ENCODE measurements at regions not wholly inside any gene's neighbourhood (a gene's known extent, or its start where the extent isn't known, plus 50 kb on each side); places are given as distances from the start of the nearest gene placed in this dataset.

- DNase-seq: no peak
- no peak for TF ChIP-seq CTCF (IDR thresholded peaks at IDR 0.05; ENCODE audit: low read depth, low read length)
- Histone ChIP-seq H3K36me3 (no peaks in the 10 kb centered on the region), H3K9me3 (no peaks in the 10 kb centered on the region), H3K4me1 (no peaks in the 10 kb centered on the region), H3K27me3 (no peaks in the 10 kb centered on the region), H3K4me3 (ENCODE audit: low read depth, low read length) (no peak overlapping the region)
Measured at GRCh38 chr4:3648731-3649130, 116.5 kb upstream of the LRPAP1 start.

GRCh38 chr4:3648195-3648594 lies 116.0 kb upstream of the LRPAP1 start:
- Histone ChIP-seq H3K36me3 (no peaks in the 10 kb centered on the region), H3K4me1 (no peaks in the 10 kb centered on the region), H3K4me3 (ENCODE audit: low read depth, low read length) (no peak overlapping the region), H3K27me3 (no peaks in the 10 kb centered on the region), H3K9me3 (no peaks in the 10 kb centered on the region)
- no peak for DNase-seq
- no peak for TF ChIP-seq CTCF (IDR thresholded peaks at IDR 0.05; ENCODE audit: low read depth, low read length)

GRCh38 chr4:3647421-3647820 lies 115.2 kb upstream of the LRPAP1 start:
- H3K4me1 ChIP-seq: no peaks in the 10 kb centered on the region; the same call in 1 of the 2 replicates
- DNase-seq: no peak
- H3K27me3 ChIP-seq: no peaks in the 10 kb centered on the region
- no peaks in the 10 kb centered on the region for H3K9me3 ChIP-seq
- no peaks in the 10 kb centered on the region for H3K36me3 ChIP-seq
- no peak for TF ChIP-seq CTCF (IDR thresholded peaks at IDR 0.05; ENCODE audit: low read depth, low read length)
- no peak overlapping the region for H3K4me3 ChIP-seq (ENCODE audit: low read depth, low read length)

- H3K36me3 ChIP-seq: no peaks in the 10 kb centered on the region
- no peaks in the 10 kb centered on the region for H3K9me3 ChIP-seq
- DNase-seq: no peak
- H3K4me1 ChIP-seq: no peaks in the 10 kb centered on the region; the same call in 1 of the 2 replicates
- TF ChIP-seq CTCF (IDR thresholded peaks at IDR 0.05; ENCODE audit: low read depth, low read length): no peak
- no peaks in the 10 kb centered on the region for H3K27me3 ChIP-seq
- H3K4me3 ChIP-seq (ENCODE audit: low read depth, low read length): no peak overlapping the region
Measured at GRCh38 chr4:3645711-3646679, 113.8 kb upstream of the LRPAP1 start.

- no peak for TF ChIP-seq CTCF (IDR thresholded peaks at IDR 0.05; ENCODE audit: low read depth, low read length)
- Histone ChIP-seq H3K27me3 (no peaks in the 10 kb centered on the region), H3K4me3 (ENCODE audit: low read depth, low read length) (no peak overlapping the region), H3K36me3 (no peaks in the 10 kb centered on the region), H3K9me3 (no peaks in the 10 kb centered on the region), H3K4me1 (no peaks in the 10 kb centered on the region; the same call in 1 of the 2 replicates)
- DNase-seq: peak; percentile 68
Measured at GRCh38 chr4:3644849-3645627, 112.8 kb upstream of the LRPAP1 start.
